Tibial artery (tissue), 4 donors: ENCODE measurements at regions not wholly inside any gene's neighbourhood (a gene's known extent, or its start where the extent isn't known, plus 50 kb on each side); places are given as distances from the start of the nearest gene placed in this dataset.

Experiments used
- DNase-seq, 2 donors: peaks; one replicate each; pipeline ENCODE4 v3.0.0-alpha.2; 2019
- H3K27ac ChIP-seq, 2 donors: fragments of 200-600 bp; sonication (generic) in 1 of 2; 1 replicate in 1 of 2; 2 replicates in 1 of 2; pipeline ENCODE4 v1.5.1; 2018 to 2019; ENCODE audit warnings: mild to moderate bottlenecking in 1 of 2
- H3K27me3 ChIP-seq, 2 donors: fragments of 200-600 bp; sonication (generic) in 1 of 2; one replicate each; pipeline versions ENCODE4 v1.5.1 to v1.6.0; 2016 to 2019
- H3K36me3 ChIP-seq, 3 donors: fragments of 200-600 bp; sonication (generic) in 2 of 3; one replicate each; pipeline ENCODE4 v1.5.1; 2016 to 2019; ENCODE audit warnings: mild to moderate bottlenecking in 2 of 3
- H3K4me1 ChIP-seq, 4 donors: fragments of 200-600 bp; sonication (generic) in 2 of 4; 1 replicate in 3 of 4; 2 replicates in 1 of 4; pipeline ENCODE4 v1.5.1; 2016 to 2019
- H3K4me3 ChIP-seq, 2 donors: fragments of 200-600 bp; sonication (generic) in 1 of 2; 1 replicate in 1 of 2; 2 replicates in 1 of 2; pipeline ENCODE4 v1.5.1; 2018 to 2019; ENCODE audit warnings: mild to moderate bottlenecking in 2 of 2
- H3K9me3 ChIP-seq, 3 donors: fragments of 200-600 bp; sonication (generic) in 1 of 3; one replicate each; pipeline ENCODE4 v1.5.1; 2016 to 2019
- CTCF ChIP-seq, 2 experiments: fragments of 200-600 bp in 1 of 2; fragments of 450-650 bp in 1 of 2; IDR thresholded peaks; one replicate each; pipeline ENCODE4 v1.5.1; 2017 to 2019; ENCODE audit warnings: antibody characterized with exemption in 2 of 2, mild to moderate bottlenecking in 1 of 2, moderate library complexity in 1 of 2
- intact Hi-C: fragments of 100-400 bp; cut with DNase I; formaldehyde crosslinking; loops from one replicate; pipeline ENCODE4 v1.15.0; 2023; ENCODE audit warnings: low total_unique reads

GRCh38 chr6:14282854-14283505 lies 165.4 kb downstream of the CD83 start:
- no peaks in the 10 kb centered on the region for H3K27me3 ChIP-seq
- no peaks in the 10 kb centered on the region for H3K36me3 ChIP-seq
- H3K27ac ChIP-seq = no peak overlapping the region
- intact Hi-C loops = no loop called here
- TF ChIP-seq CTCF (IDR thresholded peaks at IDR 0.05) = no peak
- peaks cover 0 to 36% (median 6%) of the 10 kb centered on the region in 4 donors for H3K4me1 ChIP-seq
- no peaks in the 10 kb centered on the region for H3K9me3 ChIP-seq
- no peak overlapping the region for H3K4me3 ChIP-seq
- no peak for DNase-seq

- peaks cover 0 to 37% (median 6%) of the 10 kb centered on the region in 4 donors for H3K4me1 ChIP-seq
- no peaks in the 10 kb centered on the region for H3K36me3 ChIP-seq
- intact Hi-C loops = no loop called here
- DNase-seq = no peak
- H3K27ac ChIP-seq = no peak overlapping the region
- no peak overlapping the region for H3K4me3 ChIP-seq
- H3K27me3 ChIP-seq = no peaks in the 10 kb centered on the region
- no peak for TF ChIP-seq CTCF (IDR thresholded peaks at IDR 0.05)
- no peaks in the 10 kb centered on the region for H3K9me3 ChIP-seq
Observed at GRCh38 chr6:14283600-14284235, 166.1 kb downstream of the CD83 start.

GRCh38 chr6:14284969-14285590 lies 167.5 kb downstream of the CD83 start:
- no peak for TF ChIP-seq CTCF (IDR thresholded peaks at IDR 0.05)
- intact Hi-C loops = no loop called here
- H3K9me3 ChIP-seq = no peaks in the 10 kb centered on the region
- no peaks in the 10 kb centered on the region for H3K36me3 ChIP-seq
- no peak overlapping the region for H3K4me3 ChIP-seq
- peaks cover 0 to 37% (median 6%) of the 10 kb centered on the region in 4 donors for H3K4me1 ChIP-seq
- no peak for DNase-seq
- no peaks in the 10 kb centered on the region for H3K27me3 ChIP-seq
- peak overlapping the region in 1 of 2 donors; percentile 40 for H3K27ac ChIP-seq

- Histone ChIP-seq H3K4me1 (peaks cover 0 to 37% (median 6%) of the 10 kb centered on the region in 4 donors), H3K36me3 (no peaks in the 10 kb centered on the region), H3K4me3 (no peak overlapping the region), H3K27ac (no peak overlapping the region), H3K9me3 (no peaks in the 10 kb centered on the region), H3K27me3 (no peaks in the 10 kb centered on the region)
- TF ChIP-seq CTCF (IDR thresholded peaks at IDR 0.05) = no peak
- peak; percentile 33 to 68 for DNase-seq
- intact Hi-C loops = no loop called here
Observed at GRCh38 chr6:14286144-14286543, 168.6 kb downstream of the CD83 start.

GRCh38 chr6:14286634-14287428 lies 169.3 kb downstream of the CD83 start:
- no peaks in the 10 kb centered on the region for H3K27me3 ChIP-seq
- H3K4me3 ChIP-seq = no peak overlapping the region
- peaks cover 0 to 37% (median 6%) of the 10 kb centered on the region in 4 donors for H3K4me1 ChIP-seq
- intact Hi-C loops = no loop called here
- no peak for DNase-seq
- H3K36me3 ChIP-seq = no peaks in the 10 kb centered on the region
- TF ChIP-seq CTCF (IDR thresholded peaks at IDR 0.05) = no peak
- H3K9me3 ChIP-seq = no peaks in the 10 kb centered on the region
- H3K27ac ChIP-seq = no peak overlapping the region
